GM15510 (cell line): ENCODE measurements at regions not wholly inside any gene's neighbourhood (a gene's known extent, or its start where the extent isn't known, plus 50 kb on each side); places are given as distances from the start of the nearest gene placed in this dataset.

Source experiments
- POLR2A ChIP-seq: IDR thresholded peaks from 3 replicates; pipeline ENCODE4 v1.6.1; 2011; ENCODE audit warnings: borderline replicate concordance; ENCODE audit not compliant: insufficient read length; ENCODE audit errors: extremely low read depth

DNA sequence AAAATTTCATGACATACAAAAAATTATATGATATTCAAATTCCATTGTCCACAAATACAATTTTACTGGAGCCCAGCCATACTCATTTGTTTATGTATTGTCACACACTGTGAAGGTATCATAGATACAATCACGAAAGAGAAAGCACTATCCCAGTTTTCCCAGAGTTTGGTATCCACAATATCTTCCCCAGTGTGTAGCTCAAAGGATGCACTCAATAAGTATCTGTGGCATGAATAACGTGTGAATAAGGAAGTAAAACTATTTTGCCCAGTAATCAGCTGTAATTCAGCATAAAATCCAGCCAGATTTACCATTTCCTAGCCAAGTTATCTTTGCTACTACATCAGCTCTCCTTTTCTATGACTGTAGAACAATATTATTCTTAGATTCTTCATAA is 131.3 kb upstream of the KCNMB2 start:
- no peak for TF ChIP-seq POLR2A

DNA sequence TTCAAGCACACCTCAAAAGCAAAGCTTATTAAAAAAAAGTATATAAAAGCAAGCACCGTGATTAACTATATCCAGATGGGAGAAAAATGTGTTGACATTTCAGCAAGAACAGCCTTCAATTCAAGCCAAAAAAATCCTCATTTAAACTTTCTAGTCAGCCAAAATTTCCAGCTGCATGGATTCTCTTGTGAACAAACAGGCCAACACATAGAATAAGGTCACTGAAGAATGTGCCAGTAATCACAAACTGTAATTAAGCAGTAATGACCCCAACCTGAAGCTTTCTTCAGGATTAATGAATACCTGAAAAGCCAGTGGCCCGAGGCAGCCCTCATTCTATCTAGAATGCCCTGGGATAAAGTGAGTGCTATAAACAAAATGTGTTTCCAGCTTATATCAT is 130.7 kb upstream of the KCNMB2 start:
- no peak for TF ChIP-seq POLR2A

DNA sequence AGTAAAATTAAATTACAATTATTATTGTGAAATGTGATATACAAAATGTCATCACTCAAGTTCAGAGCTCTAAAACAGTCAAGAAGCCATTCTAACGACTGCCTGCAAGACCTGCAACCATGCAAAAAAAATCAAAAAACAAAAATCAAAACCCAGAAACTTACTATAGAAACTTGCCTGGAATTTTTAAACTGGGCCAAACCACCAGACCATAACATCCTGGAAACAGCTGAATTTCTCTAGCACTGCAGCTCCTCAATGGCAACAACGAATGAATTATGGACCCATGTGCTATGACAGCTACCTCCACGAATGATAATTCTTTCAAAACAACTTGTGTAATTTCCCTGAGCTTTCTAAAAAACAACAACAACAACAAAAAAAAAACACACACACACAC is 130.0 kb upstream of the KCNMB2 start:
- TF ChIP-seq POLR2A: no peak

DNA sequence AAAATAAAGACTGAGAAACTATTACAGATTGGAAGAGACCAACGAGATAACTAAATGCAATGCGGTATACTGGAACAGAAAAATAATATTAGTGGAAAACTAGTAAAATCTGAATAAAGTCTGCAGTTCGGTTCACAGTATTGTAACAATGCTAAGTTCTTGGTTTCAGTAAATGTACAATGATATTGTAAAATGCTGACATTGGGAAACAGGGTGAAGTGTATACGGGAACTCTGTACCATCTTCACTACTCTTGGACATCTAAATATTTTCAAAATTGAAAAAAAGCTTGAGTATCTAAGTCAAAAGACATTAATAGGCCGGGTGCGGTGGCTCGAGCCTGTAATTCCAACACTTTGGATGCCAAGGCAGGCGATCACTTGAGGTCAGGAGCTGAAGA is 120.9 kb upstream of the KCNMB2 start:
- TF ChIP-seq POLR2A: no peak

DNA sequence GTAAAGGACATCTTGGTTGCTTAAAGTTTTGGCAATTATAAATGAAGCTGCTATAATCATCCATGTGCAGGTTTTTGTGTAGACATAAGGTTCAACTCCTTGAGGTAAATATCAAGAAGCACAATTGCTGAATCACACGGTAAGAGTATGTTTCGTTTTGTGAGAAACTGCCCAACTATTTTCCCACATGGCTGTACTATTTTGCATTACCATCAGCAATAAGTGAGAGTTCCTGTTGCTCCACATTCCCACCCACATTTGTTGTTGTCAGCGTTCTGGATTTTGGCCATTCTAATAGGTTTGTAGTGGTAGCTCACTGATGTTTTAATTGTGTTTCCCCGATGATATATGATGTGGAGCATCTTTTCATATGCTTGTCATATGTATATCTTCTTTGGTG is 118.5 kb upstream of the KCNMB2 start:
- no peak for TF ChIP-seq POLR2A

DNA sequence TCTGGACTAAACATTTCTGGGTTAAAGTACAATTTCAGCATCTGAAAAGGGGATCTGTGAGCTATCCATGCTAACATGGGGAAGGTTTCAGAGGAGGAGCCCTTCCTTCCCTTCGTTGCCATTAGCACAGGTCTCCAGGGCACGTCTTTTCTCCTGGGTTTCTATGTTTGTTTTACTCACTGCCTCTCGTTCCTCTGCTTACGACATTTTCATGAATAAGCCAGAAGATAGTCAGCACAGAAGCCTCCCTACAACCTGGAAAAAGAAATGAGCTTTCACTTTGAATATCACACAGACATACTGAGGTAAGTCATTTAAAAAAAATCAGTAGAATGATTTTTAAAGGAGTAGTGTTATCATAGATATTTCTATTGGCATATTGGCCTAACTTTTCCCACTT is 117.2 kb upstream of the KCNMB2 start:
- no peak for TF ChIP-seq POLR2A

DNA sequence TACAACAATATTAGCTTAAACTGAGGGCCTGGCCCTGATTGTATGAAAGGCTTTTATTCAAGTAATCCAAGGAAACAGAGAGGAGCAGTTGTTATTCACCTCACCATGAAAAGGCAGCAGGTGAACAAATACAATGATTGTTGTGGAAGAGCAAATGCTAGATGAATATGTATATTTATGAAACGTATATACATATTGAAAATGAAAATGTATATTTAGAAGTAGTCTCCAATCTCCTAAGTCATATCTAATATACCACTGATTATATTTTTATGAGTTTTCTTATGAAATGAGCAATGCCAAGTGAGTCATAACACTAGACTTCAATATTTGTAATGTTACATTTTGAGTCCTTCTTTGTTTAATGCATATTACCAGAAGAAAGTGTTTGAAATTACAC is 116.2 kb upstream of the KCNMB2 start:
- no peak for TF ChIP-seq POLR2A

DNA sequence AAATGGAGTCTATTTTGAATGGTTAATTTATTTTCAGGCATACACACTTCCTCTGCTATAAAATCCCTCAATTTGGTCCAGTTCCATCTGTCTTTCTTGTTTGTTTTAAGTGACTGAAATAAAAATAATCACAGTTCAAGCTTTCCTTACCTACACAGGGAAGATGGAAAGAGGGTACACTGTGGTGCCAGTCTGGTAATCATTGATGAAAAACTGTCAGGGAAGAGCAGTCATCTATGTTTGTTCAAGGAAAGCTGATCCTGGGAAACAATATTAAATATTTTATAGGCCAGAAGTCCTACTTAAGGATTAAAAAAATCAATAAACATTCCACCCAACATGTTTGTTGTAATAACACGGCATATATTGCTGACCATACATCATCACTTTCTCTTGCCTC is 115.2 kb upstream of the KCNMB2 start:
- TF ChIP-seq POLR2A: no peak

DNA sequence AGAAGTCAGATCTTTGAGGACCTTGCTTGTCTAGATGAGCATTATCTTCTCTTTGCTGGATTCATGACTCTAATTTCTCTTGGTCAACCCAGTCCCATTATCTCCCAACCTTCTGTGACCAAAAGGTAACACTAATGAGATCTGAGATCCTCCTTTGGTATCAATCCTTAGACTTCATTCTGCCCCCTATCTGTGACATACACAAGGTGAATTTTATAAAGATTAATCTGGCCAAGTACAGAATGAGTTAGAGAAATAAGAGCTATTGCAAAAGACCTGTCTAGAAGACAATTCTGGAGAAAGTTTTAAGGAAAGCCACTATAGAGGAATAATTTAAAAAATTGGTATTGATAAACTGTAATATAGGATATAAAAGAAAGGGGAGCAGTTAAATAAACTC is 113.8 kb upstream of the KCNMB2 start:
- TF ChIP-seq POLR2A: no peak

DNA sequence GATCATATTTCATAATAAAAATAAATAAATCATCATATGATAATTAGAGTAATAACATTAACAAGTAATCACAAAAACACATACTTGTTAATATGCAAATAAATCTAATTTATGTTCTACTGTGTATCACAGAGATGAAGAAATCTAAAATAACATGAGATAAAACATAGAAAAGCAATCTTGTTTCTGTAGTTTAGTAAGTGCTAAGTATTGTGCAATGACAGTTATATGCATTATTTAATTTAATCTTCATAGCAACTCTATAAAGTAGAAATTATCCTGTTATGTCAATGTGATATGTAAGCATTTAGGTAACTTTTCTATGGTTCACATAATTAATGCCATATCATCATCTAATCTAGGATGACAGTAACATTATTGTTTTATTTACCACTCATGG is 108.2 kb upstream of the KCNMB2 start:
- no peak for TF ChIP-seq POLR2A

DNA sequence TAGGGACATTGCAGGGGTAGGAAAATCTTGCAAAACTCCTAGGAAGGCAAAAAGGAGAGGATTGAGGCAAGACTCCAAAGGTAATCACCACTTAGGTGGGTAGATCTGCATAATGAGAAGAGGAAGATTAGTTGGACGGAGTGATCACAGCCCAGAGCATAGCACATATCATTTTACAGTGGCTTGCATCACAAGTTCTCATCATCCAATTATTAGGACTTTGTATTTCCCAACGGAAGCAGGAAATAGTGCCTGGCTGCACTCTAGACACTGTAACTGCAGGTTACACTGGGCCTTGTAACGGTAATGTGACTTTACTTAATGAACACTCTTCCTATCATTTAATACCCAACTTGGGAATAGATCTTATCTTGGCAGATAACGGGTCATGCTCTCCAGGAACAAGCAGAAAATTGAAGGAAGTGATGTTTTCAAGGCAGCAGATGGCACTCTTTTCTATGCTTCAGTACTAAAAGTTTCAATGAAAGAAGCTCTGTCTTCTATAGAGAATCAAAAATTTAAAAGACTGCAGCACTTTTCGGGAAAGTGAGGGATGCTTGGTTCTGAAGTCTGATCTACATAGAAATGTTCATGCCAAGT is 101.9 kb upstream of the KCNMB2 start:
- no peak for TF ChIP-seq POLR2A

DNA sequence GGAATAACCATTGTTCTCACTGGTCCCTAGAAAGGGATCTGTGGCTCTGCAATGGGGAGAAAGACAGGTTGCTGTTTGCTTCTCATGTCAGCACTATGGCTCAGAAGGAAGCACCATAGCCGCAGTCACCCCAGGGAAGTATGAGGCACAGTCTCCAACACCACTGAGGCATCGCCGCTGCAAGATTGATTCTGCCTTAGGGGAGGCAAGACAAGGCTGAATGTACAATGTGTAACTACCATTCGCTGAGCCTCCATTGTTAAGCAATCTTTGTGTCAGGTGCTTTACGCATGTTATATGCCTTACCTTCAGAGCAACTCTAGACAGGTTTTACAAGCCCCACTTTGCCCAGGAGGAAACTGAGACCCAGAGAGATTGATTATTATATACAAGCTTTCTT is 100.7 kb upstream of the KCNMB2 start:
- TF ChIP-seq POLR2A: no peak

DNA sequence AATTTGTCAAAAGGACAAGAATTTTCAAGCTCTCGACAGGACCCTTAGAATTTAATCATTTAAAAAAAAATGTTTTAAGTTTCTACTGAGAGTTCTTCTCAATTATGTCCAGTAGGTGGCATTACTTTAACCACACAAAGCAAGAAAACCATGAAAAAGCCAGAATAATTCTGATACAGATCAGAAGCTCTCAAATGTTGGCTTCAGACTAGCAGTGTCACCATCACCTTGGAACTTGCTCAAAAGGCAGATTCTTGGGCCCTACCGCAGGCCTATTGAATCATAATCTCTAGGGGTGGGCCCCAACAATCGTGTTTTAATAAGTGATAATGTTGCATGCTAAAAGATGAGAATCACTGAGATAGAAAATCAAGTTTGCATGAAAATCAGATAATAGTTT is 99.5 kb upstream of the KCNMB2 start:
- no peak for TF ChIP-seq POLR2A

DNA sequence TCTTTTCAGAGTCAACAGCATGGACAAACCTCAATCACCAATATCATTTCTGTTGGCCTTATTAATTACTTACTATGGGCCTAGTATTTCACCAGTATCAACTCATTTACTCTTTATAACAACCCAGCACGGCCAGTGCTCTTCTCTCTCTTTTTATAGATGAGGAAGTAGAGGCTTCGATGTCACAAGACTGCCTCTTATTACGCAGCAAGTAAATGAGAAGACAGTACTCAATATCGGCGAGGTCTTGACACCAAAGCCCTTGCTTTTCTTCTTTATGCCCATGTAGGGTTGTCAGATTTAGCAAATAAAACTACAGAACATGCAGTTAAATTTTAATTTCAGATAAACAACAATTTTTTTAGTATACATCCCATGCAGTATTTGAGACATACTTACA is 99.0 kb upstream of the KCNMB2 start:
- no peak for TF ChIP-seq POLR2A

DNA sequence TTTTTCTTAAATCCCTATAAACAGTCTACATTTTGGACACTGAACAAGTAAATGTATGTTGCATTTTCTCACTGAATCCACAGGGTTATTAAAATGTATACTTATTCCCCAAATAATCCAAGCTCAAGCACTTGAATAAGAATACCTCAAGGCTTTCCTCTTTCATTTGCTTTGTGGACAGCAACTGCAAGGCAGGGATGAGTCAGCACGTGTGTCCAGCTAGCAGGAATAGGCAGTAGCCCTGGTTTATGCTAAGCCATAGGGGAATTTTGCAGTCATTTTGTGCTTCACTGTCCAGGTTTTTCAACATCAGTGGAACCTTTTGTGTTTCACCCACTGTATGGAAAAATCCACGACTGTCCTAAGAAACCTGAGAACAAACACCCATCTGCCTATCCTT is 96.7 kb upstream of the KCNMB2 start:
- no peak for TF ChIP-seq POLR2A

DNA sequence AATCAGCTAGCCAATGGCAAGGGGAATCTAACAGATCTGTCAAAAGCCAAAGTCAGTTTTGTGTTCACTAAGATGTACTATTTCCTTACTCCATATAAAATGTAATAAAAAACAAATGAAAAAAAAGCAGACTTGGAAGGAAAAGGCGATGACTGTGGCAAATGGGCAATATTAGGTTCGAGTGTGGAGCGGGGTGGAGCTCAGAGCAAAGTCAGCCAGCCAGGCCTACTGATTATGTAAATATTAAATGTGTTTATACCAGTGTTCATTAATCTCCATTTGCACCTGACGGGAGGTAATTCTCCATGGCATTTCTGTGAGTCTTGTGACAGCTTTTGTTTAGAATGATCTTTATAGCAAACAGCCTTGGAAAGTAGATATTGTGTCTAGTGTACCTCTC is 96.2 kb upstream of the KCNMB2 start:
- no peak for TF ChIP-seq POLR2A

DNA sequence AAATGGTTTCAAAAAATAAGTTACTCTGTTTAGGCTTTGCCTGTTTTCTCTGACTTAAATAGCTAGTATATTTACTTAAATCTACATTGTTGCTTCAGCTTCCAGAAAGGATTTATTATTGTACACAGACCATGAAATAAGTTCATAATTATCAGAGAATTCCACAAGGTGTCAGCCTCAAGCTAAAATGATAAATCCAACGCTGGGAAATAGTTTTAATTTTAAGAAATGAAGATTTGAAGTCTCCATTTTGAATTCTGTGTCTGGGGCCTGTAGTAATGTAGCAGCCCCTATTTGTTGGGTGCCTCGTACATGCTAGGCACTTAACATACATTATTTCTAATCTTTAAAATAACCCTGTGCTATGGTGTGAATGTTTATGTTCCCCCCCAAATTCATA is 92.6 kb upstream of the KCNMB2 start:
- no peak for TF ChIP-seq POLR2A

DNA sequence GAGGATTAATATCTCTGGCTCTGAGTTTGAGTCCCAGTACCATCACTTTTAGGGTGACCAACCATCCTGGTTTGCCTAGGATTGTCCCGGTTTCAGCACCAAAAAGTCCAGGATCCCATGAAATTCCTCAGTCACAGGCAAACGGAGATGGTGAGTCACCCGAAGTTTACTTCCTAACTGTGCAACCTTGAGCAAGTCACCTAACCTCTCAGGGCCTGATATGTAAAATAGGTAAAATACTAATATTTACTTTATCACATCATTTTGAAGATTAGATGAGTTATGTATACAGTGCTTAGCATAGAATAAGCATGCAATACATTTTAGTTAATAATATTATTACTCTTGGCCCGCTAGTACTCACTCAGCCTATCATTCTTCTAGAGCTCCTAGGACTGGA is 91.1 kb upstream of the KCNMB2 start:
- no peak for TF ChIP-seq POLR2A

DNA sequence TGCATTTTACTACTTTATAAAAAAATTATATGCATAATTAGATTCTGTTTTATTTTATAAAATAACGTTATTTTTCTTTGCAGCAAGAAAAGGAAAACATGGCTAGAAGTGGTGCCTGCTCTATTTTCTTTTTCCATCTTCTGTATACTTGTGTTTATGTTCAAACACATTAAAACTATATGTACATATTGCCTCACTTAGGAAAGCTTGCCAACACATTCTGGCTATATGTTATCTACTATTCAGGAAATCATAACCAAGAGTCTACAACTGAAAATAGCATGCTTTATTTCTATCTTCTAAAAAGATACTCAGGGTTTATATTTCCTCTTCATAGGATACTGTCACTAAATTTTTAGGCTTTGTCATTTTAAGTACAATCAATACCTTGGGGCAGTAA is 90.2 kb upstream of the KCNMB2 start:
- TF ChIP-seq POLR2A: no peak

DNA sequence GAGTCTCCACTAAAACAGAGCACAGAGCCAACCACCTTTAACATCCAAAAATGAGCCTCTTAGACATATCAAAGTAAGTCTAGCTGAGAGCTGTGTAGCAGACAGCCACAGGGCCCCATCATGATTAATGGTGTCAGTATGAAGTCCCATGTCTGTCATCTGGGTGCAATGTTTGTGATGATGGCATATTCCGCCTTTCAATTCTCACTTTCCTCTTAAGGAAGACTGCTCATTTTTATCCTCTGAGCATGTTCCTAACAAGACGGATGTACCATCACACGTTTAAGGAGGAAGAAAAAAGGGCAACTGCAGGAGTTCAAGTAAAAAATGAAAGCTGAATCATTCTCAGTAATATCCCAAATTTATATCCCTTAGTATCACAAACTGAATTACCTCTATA is 85.8 kb upstream of the KCNMB2 start:
- no peak for TF ChIP-seq POLR2A
